Suprapubic skin (tissue), 4 donors: ENCODE measurements at regions not wholly inside any gene's neighbourhood (a gene's known extent, or its start where the extent isn't known, plus 50 kb on each side); places are given as distances from the start of the nearest gene placed in this dataset.

Experiments
- EP300 ChIP-seq: sonication (generic); formaldehyde crosslinking; IDR thresholded peaks from one replicate; pipeline ENCODE4 v1.6.1; 2017; ENCODE audit warnings: antibody characterized with exemption
- POLR2A ChIP-seq, 2 donors: fragments of 450-650 bp; IDR thresholded peaks; one replicate each; pipeline ENCODE4 v1.6.1; 2017; ENCODE audit warnings: antibody characterized with exemption in 2 of 2, mild to moderate bottlenecking in 2 of 2, moderate library complexity in 2 of 2
- POLR2AphosphoS5 ChIP-seq, 3 donors: sonication (generic); formaldehyde crosslinking; IDR thresholded peaks; one replicate each; pipeline ENCODE4 v1.6.1; 2017; ENCODE audit warnings: antibody characterized with exemption in 3 of 3
- TF ChIP-seq, protein P1 (sequence below), 2 donors: fragments of 200-600 bp in 1 of 2; fragments of 450-650 bp in 1 of 2; sonication (generic) in 1 of 2; IDR thresholded peaks; one replicate each; pipeline ENCODE4 v1.5.1; 2016 to 2019; ENCODE audit warnings: antibody characterized with exemption in 2 of 2, mild to moderate bottlenecking in 1 of 2, moderate library complexity in 1 of 2

DNA sequence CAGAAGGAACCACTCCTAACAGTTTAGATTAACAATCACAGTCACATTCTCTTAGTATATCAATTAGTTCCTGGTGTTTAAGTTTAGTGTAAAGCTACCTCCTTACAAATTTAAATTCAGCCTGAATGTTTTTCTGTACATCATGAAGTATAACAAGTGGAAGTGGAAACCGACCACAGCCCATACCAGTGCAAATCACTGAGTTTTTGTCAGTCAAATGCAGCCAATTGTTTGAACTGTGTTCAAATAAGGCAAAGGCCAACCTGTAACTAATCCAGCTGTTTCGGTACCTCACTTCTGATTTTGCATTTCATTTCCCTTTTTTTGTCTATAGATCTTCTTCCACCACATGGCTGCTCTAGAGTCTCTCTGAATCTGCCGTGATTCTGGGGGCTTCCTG, 1215.3 kb downstream of the PCDH18 start:
- TF ChIP-seq POLR2A (IDR thresholded peaks at IDR 0.05), result no peak
- TF ChIP-seq, protein P1, sequence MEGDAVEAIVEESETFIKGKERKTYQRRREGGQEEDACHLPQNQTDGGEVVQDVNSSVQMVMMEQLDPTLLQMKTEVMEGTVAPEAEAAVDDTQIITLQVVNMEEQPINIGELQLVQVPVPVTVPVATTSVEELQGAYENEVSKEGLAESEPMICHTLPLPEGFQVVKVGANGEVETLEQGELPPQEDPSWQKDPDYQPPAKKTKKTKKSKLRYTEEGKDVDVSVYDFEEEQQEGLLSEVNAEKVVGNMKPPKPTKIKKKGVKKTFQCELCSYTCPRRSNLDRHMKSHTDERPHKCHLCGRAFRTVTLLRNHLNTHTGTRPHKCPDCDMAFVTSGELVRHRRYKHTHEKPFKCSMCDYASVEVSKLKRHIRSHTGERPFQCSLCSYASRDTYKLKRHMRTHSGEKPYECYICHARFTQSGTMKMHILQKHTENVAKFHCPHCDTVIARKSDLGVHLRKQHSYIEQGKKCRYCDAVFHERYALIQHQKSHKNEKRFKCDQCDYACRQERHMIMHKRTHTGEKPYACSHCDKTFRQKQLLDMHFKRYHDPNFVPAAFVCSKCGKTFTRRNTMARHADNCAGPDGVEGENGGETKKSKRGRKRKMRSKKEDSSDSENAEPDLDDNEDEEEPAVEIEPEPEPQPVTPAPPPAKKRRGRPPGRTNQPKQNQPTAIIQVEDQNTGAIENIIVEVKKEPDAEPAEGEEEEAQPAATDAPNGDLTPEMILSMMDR (IDR thresholded peaks at IDR 0.05), result no peak
- TF ChIP-seq POLR2AphosphoS5 (IDR thresholded peaks at IDR 0.05), result no peak
- no peak for TF ChIP-seq EP300
